ENCODE measurements at regions not wholly inside any gene's neighbourhood (a gene's known extent, or its start where the extent isn't known, plus 50 kb on each side); places are given as distances from the start of the nearest gene placed in this dataset.

DNA sequence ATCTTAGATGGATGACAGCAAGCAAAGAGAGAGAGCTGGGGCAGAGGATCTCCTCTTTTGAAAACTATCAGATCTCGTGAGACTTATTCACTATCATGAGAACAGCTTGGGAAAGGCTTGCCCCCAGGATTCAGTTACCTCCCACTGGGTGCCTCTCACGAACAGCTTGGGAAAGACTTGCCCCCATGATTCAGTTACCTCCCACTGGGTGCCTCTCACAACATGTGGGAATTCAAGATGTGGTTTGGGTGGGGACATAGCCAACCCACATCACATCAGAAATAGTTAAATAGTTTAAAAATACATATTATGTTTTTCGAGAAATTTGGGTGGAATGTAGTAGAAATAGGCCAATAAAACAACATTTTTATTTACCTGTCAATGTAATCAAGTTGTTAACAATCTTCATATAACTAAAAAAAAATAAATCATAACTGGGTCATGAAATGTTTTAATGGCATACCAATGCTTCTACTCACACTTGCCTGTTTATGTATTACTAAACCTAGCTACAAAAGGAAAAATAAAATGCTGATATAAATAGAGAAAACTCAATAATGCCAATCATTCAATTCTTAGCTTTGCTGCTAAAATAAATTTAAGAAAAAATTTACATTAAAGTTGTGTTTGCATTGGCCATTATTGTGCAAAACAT, 608.9 kb downstream of the SUCLG1 start (continued):
- TF ChIP-seq, protein P1, sequence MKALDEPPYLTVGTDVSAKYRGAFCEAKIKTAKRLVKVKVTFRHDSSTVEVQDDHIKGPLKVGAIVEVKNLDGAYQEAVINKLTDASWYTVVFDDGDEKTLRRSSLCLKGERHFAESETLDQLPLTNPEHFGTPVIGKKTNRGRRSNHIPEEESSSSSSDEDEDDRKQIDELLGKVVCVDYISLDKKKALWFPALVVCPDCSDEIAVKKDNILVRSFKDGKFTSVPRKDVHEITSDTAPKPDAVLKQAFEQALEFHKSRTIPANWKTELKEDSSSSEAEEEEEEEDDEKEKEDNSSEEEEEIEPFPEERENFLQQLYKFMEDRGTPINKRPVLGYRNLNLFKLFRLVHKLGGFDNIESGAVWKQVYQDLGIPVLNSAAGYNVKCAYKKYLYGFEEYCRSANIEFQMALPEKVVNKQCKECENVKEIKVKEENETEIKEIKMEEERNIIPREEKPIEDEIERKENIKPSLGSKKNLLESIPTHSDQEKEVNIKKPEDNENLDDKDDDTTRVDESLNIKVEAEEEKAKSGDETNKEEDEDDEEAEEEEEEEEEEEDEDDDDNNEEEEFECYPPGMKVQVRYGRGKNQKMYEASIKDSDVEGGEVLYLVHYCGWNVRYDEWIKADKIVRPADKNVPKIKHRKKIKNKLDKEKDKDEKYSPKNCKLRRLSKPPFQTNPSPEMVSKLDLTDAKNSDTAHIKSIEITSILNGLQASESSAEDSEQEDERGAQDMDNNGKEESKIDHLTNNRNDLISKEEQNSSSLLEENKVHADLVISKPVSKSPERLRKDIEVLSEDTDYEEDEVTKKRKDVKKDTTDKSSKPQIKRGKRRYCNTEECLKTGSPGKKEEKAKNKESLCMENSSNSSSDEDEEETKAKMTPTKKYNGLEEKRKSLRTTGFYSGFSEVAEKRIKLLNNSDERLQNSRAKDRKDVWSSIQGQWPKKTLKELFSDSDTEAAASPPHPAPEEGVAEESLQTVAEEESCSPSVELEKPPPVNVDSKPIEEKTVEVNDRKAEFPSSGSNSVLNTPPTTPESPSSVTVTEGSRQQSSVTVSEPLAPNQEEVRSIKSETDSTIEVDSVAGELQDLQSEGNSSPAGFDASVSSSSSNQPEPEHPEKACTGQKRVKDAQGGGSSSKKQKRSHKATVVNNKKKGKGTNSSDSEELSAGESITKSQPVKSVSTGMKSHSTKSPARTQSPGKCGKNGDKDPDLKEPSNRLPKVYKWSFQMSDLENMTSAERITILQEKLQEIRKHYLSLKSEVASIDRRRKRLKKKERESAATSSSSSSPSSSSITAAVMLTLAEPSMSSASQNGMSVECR (CRISPR knock-in tag; IDR thresholded peaks at IDR 0.05) = no peak
- TF ChIP-seq MYNN (IDR thresholded peaks at IDR 0.05) (no peak), MYNN (CRISPR knock-in tag; IDR thresholded peaks at IDR 0.05) (no peak)

DNA sequence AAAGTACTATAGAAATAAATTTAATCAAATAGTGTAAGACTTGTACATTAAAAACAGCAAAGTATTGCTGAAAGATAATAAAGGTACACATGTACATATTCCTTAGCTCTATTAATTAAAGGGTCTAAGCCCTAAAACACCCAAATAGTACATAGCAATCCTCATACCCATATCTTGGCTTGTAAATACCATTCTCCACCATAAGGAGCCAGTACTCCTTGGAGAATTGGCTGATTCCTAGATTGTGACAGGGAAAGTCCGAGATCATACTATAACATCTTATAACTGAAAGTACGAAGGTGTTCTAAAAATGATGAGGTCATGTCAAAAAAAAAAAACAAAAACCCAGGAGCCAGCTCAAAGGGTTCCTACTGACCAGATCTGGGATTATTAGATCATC, 614.6 kb downstream of the SUCLG1 start:
- BruUV-seq (replicated peaks) = no TSS peak
- WGBS (ENCODE audit: insufficient coverage, low coverage, missing lambda C conversion rate) = 0% methylated on average over 1 of the region's 2 CpGs
- H3K27me3 ChIP-seq (ENCODE audit: control insufficient read depth in 2 of 2, insufficient read depth in 2 of 2, low read length in 2 of 2) = no peaks in the 10 kb centered on the region
- no peak overlapping the region for H3K4me3 ChIP-seq
- no peaks in the 10 kb centered on the region for H4K20me1 ChIP-seq (replicated peaks; ENCODE audit: control insufficient read depth, insufficient read depth, low read length)
- H2AFZ ChIP-seq (ENCODE audit: low read depth, low read length) = no peak overlapping the region
- H3K9ac ChIP-seq (ENCODE audit: insufficient read depth in 1 of 2, low read depth in 2 of 2, low read length in 2 of 2) = no peak overlapping the region
- DNase-seq (ENCODE audit: extremely low read depth in 1 of 4, low spot score in 3 of 4) = no peak
- H3K27ac ChIP-seq (ENCODE audit: extremely low read depth, low read depth, low read length) = no peak overlapping the region
- POLR2A ChIA-PET = interaction anchor here (0.6 kb wide), 1 partner anchor 1466 kb away, joined by 3 read pairs; no protein-coding TSS in a partner anchor
- H3K4me1 ChIP-seq (replicated peaks in 1 of 2; ENCODE audit: control insufficient read depth in 2 of 2, insufficient read depth in 2 of 2, low read length in 2 of 2) = no peaks in the 10 kb centered on the region
- CTCF ChIA-PET (ENCODE audit: low intra/inter-chr PET ratio) = no interaction called here
- no peaks in the 10 kb centered on the region for H3K9me1 ChIP-seq (ENCODE audit: control insufficient read depth, insufficient read depth, low read length)
- H3K79me2 ChIP-seq (ENCODE audit: control insufficient read depth, insufficient read depth, low read length) = no peaks in the 10 kb centered on the region
- TF ChIP-seq SAP30 (IDR thresholded peaks at IDR 0.05; ENCODE audit: borderline replicate concordance, insufficient read depth, low read depth, low read length, poor library complexity, severe bottlenecking) = no peak
- 0 out of 6 replicates have a peak, but pooled peaks of 1 of the 3 experiments have one; percentile 22 for TF ChIP-seq CTCF (IDR thresholded peaks at IDR 0.05 in 2 of 3, conservative IDR thresholded peaks at IDR 0.05 in 1 of 3; ENCODE audit: insufficient read depth in 2 of 3, low read depth in 1 of 3, low read length in 3 of 3)
- peak; percentile 61; the same call in 1 of the 3 replicates for ATAC-seq
- no peaks in the 10 kb centered on the region for H3K36me3 ChIP-seq (ENCODE audit: control insufficient read depth, insufficient read depth, low read length)
- H3K4me2 ChIP-seq (ENCODE audit: insufficient read depth, low read length) = no peak overlapping the region
- intact Hi-C loops (cut with micrococcal nuclease) (no loop called here), in situ Hi-C loops (cut with MboI) (no loop called here)
- no peaks in the 10 kb centered on the region for H3K9me3 ChIP-seq (replicated peaks; ENCODE audit: control insufficient read depth, insufficient read depth, low read depth, low read length)
- no peak for FAIRE-seq
